ENCODE measurements at regions not wholly inside any gene's neighbourhood (a gene's known extent, or its start where the extent isn't known, plus 50 kb on each side); places are given as distances from the start of the nearest gene placed in this dataset.

DNA sequence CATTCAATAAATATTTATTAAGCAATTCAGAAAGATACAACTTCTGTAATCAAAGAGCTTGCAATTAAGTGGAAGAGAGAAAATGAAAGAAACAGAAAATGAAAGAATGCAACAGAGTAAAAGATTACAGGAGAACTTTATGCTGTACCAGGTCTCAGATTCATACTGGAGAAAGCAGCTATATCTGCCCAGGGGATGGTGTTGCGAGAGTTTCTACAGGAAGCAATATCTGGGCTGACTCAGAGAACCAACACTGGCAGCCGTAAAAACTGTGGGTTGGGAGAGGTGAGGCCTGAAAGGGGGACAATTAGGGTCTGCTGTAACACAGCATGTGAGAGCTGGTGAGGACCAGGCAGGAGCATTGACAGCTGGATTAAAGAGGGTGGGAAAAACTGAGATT, 256.7 kb upstream of the TCF21 start:
- DNase-seq = no peak

DNA sequence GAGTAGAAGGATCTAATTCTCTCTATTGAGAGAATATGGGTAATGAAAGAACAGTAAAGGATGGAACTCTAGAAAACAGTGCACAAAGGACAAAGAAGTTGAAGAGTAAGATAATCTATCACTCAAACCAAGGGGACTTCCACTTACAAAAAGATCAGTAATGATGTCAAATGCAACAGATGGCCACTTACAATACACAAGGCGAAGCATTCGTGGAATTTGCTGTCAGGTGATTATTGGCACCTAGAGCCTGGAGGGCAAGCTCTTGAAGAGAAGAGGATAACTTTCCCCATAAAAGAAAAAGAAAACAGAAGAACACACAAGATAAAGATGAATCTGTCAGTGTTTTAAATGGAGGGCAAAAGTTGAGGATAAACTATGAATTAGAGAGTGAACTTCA, 256.0 kb upstream of the TCF21 start:
- no peak for DNase-seq

DNA sequence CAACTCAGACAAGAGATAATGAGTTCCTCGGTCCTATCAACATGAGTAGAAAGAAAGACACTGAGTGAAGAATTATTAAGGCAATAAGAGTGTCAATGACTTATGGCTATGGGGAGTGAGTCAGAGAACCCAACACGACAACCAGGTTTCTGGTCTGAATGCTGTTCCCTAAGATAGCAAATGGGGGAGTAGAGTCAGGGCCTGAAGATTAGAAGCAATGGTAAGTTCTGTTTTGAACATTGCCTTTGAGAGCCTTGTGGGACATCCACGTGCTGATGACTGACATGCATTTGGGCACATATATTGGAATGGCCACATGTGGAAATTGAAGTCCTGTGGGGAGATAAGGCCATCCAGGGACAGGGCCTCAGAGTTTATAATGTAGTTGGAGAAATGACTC, 254.4 kb upstream of the TCF21 start:
- no peak for DNase-seq

DNA sequence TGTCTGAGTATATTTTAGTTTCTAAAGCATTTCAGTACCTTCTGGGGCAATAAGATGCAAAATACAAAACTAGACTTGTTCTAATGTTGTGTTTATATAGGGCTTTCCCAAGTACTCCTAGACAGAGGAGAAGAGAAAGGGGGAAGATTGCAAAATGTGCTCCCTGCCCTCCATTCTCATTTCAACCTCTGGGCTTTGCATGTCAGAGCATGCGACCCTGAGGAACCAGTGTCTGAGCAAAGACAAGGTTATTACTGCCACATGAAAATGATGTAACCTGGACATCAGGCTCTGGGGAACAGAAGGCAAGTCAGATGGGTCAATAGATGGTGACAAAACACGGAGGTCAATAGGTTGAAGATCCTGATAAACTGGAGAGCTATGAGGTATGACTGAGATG, 253.5 kb upstream of the TCF21 start:
- no peak for DNase-seq

- no peak for DNase-seq
Measured at GRCh38 chr6:133637436-133637835, 251.5 kb upstream of the TCF21 start.

DNA sequence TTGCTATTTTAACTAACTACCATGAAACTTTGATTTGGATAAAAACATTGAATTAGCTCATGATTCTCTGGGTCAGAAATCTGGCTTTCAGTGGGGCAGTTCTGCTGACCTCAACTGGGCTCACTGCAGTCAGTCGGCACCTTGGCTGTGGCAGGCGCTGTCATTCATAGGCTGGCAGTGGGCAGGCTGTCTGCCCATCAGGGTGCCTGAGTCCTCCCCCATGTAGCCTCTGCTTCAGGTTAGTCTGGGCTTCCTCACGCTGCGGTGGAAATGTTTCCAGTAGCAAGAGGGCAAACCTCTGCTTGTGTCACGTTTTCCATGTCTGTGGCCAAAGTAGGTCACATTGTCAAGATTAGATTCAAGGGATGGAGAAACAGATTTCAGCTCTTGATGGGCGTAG, 251.0 kb upstream of the TCF21 start:
- no peak for DNase-seq

DNA sequence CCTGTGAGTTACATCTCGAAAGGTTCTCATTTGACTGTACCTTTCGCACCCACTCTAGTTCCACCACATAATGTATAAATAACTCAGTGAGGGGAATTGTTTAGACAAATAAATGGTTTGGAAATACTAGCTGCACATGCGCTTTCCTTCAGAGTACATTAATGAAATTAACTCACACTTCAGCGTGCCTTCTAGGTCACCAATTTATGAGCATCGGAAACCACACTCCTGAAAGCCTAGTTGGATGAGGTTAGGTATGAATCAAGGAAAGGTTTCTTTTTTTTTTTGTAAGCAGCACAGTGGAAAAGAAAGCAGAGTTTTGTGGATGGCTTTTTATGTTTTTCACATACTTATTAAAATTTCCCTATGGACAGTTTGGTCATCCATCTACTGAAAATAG, 247.8 kb upstream of the TCF21 start:
- DNase-seq = no peak

DNA sequence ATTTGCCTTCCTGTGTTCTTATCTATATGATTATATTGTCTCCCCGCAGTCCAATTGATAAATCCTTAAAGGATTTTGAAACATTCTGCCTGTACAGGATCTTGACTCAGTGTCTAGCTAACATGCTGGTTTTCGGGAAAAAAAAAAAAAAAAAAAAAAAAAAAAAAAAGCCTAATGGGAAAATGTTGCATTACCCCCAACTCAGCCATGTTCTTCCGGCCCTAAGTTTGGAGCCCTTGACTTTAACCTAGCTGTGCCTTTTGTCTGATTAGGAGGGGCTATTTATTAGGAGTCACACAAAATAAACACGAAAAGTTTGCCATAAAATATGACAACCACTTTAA, 244.4 kb upstream of the TCF21 start:
- no peak for DNase-seq

GRCh38 chr6:133644892-133645619, 243.9 kb upstream of the TCF21 start:
- peak; percentile 71 for DNase-seq

GRCh38 chr6:133645966-133646740, 242.8 kb upstream of the TCF21 start:
- no peak for DNase-seq

- no peak for DNase-seq
Measured at GRCh38 chr6:133648581-133648980, 240.3 kb upstream of the TCF21 start.

DNA sequence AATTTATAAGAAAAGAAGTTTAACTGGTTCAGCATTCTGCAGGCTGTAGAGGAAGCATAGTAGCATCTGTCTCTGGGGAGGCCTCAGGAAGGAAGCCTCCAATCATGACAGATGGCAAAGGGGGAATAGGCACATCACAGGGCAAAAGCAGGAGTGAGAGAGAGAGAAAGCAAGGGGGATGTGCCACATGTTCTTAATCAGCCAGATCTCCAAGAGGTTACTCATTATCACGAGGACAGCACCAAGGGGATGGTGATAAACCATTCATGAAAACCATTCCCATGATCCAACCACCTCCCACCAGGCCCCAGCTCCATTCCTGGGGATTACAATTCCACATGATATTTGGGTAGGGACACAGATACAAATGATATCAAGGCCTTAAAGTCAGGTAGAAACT, 217.5 kb upstream of the TCF21 start:
- no peak for DNase-seq

- no peak for DNase-seq
Measured at GRCh38 chr6:133673056-133673455, 215.9 kb upstream of the TCF21 start.

- DNase-seq = no peak
Measured at GRCh38 chr6:133674661-133675060, 214.3 kb upstream of the TCF21 start.

GRCh38 chr6:133680994-133681393, 207.9 kb upstream of the TCF21 start:
- no peak for DNase-seq

DNA sequence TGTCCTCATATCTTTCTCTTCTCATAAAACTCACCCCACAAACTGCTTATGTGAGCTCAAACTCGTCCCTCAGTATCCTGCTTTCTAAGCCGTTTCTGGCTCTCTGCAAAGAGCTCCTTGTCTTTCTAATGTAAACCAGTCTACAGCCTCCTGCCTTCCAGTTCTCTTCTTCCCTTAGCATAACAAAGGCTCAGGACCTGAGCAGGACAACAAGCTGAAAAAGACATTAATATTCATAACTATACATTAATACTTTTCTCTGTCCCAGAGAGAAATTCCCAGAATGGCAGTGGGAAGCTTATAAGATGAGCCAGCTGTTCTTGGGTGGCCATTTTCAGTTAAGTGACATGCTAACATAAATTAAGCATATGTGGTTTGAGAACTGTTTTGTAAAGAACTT, 207.0 kb upstream of the TCF21 start:
- no peak for DNase-seq

GRCh38 chr6:133682506-133683307, 206.2 kb upstream of the TCF21 start:
- DNase-seq = no peak

GRCh38 chr6:133683308-133683580, 205.7 kb upstream of the TCF21 start:
- no peak for DNase-seq

DNA sequence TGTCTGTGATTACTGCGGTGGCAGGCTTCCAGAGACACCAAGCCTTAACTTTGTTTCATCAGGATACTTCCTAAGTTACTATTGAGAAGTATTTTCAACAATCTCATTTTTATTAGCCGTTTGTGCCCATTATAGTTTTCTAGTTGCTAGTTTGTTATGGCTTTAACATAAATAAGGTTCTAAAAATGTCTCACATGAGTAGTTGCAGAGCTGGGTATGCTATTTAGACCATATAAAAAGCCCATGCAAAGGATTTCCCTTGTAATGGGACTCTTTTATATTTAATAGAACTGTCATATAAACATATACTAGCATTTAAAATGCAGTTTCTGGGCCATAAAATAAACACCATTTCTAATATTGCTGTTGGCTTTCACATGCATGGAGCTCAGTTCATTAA, 205.3 kb upstream of the TCF21 start:
- DNase-seq = no peak

DNA sequence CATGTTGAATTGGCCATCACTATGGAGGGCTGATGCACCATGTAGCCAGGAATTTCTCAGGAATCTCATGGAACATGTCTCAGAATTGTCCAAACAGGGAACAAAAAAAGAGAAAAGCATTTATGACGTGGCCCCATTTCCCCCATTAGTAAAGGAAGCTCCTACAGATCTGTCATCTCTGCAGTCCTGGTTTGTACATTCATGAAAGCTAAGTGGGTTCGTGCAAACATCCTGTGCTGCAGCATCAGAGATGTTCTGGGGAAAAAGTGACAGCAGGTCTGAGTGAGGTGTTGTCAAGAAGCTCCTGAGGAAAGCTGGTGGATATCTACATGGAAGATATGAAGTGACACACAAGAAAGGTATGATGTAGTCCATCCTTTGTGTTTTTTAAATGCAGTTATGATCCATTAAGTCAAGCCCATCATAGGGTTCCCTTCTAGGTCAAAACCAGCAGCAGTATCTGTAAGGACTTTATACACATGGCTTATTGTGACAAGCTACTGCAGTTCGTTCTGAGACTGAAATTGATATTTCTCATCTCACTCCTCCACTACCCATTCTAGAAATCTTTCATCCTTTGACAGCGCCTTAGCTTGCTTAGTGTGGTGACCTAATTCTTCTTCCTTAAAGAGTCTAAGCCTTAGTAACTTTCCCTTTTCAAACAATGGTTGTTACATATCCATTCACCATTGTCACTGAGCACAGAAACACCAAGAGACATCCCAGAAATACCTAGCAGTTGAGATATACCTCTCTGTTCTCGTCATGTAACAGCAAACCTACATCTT, 200.0 kb upstream of the TCF21 start:
- no peak for DNase-seq

- DNase-seq = no peak
Measured at GRCh38 chr6:133689863-133690262, 199.1 kb upstream of the TCF21 start.

DNA sequence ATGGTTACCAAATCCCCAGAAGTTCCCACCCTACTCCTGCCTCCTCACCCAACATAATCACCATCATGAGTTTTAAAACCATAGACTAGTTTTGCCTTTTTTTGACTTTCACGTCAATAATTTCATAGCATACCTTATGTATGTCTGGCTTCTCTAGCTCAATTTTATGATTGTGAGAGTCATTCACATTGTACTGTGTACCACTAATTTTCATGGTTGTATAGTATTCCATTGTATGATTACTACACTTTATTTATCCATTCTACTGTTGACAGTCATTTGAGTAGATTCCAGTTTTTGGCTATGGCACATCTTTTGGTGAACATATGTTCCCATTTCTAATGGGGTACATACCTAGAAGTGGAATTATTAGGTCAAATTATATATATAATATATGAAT, 195.3 kb upstream of the TCF21 start:
- DNase-seq = no peak

GRCh38 chr6:133697185-133697584, 191.7 kb upstream of the TCF21 start:
- no peak for DNase-seq
